Lung (tissue), 11 donors: ENCODE measurements at regions not wholly inside any gene's neighbourhood (a gene's known extent, or its start where the extent isn't known, plus 50 kb on each side); places are given as distances from the start of the nearest gene placed in this dataset.
A peak's percentile ranks its signal among the peaks of the same experiment; 100 is the strongest.

Experiments used
- ATAC-seq: fragments of 200-7000 bp; cut with Tn5 transposase; one replicate; pipeline ENCODE4 v1.9.1; 2020; ENCODE audit warnings: moderate number of reproducible peaks; ENCODE audit not compliant: insufficient read depth, low FRiP score
- DNase-seq, 3 donors: peaks; one replicate each; pipeline ENCODE4 v3.0.0-alpha.2; 2013 to 2017
- H3K27ac ChIP-seq, 2 donors: one replicate each; pipeline ENCODE4 v1.5.1; 2013; ENCODE audit warnings: mild to moderate bottlenecking in 2 of 2, moderate library complexity in 2 of 2, control low read depth in 1 of 2, inconsistent platforms in 1 of 2, low read depth in 1 of 2, low read length in 1 of 2
- H3K27me3 ChIP-seq, 3 donors: one replicate each; pipeline ENCODE4 v1.5.1; 2013; ENCODE audit warnings: low read length in 2 of 3; ENCODE audit not compliant: control insufficient read depth in 3 of 3, insufficient read depth in 3 of 3
- H3K36me3 ChIP-seq, 4 donors: one replicate each; pipeline ENCODE4 v1.5.1; 2013; ENCODE audit warnings: low read length in 4 of 4, mild to moderate bottlenecking in 1 of 4, moderate library complexity in 1 of 4; ENCODE audit not compliant: control insufficient read depth in 4 of 4, insufficient read depth in 4 of 4
- H3K4me1 ChIP-seq, 5 donors: one replicate each; pipeline ENCODE4 v1.5.1; 2013; ENCODE audit warnings: low read length in 5 of 5, mild to moderate bottlenecking in 2 of 5, moderate library complexity in 1 of 5; ENCODE audit not compliant: control insufficient read depth in 5 of 5, insufficient read depth in 5 of 5
- H3K4me3 ChIP-seq: one replicate; pipeline ENCODE4 v1.5.1; 2013; ENCODE audit warnings: mild to moderate bottlenecking, control low read depth, moderate library complexity
- H3K9ac ChIP-seq, 2 donors: one replicate each; pipeline ENCODE4 v1.5.1; 2013; ENCODE audit warnings: low read length in 2 of 2, control low read depth in 1 of 2; ENCODE audit not compliant: insufficient read depth in 1 of 2
- H3K9me3 ChIP-seq, 4 donors: one replicate each; pipeline ENCODE4 v1.5.1; 2013; ENCODE audit warnings: low read length in 3 of 4, mild to moderate bottlenecking in 1 of 4, moderate library complexity in 1 of 4; ENCODE audit not compliant: control insufficient read depth in 4 of 4, insufficient read depth in 3 of 4
- WGBS, 2 donors: extraction: QIAGEN DNeasy Blood & Tissue Kit; methylation state at CpG; one replicate each; pipeline ENCODE4 v1.1.7; 2013; 5-methylcytosine and 5-hydroxymethylcytosine counted together
- TF ChIP-seq, protein P1 (sequence below): IDR thresholded peaks from 2 replicates; pipeline ENCODE4 v1.5.1; 2012; ENCODE audit warnings: mild to moderate bottlenecking; ENCODE audit errors: control extremely low read depth, extremely low read depth
- donor health status: control.
- donor health status: control.
- donor health status: Bipolar disorder and iron deficiency.
- donor health status: healthy.
- donor health status: DM: yes; HTN: yes; CAD: no.

DNA sequence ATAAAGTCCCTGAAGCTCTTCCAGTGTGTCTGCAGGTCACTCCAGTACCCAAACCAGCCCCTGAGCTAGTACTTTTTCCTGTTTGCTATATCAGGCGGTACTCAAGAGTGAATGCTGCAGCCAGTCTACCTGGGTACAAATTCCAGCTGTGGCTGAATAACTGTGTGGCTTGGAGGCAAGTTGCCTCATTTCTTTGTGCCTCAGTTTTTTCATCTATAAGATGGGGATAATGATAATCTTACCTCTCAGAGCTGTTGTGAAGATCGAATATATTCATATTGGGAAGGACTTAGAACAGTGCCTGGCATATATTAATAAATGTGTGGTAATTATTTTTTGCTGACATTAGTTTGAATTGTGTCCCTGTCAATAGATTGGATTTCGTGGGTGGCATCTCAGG lies 191.2 kb downstream of the WDR11 start:
- Histone ChIP-seq H3K27ac (no peak overlapping the region), H3K4me3 (no peak overlapping the region), H3K9ac (no peak overlapping the region), H3K4me1 (peaks cover 0 to 8% (median 0%) of the 10 kb centered on the region in 5 donors), H3K9me3 (no peaks in the 10 kb centered on the region), H3K27me3 (no peaks in the 10 kb centered on the region), H3K36me3 (no peaks in the 10 kb centered on the region)
- TF ChIP-seq, protein P1, sequence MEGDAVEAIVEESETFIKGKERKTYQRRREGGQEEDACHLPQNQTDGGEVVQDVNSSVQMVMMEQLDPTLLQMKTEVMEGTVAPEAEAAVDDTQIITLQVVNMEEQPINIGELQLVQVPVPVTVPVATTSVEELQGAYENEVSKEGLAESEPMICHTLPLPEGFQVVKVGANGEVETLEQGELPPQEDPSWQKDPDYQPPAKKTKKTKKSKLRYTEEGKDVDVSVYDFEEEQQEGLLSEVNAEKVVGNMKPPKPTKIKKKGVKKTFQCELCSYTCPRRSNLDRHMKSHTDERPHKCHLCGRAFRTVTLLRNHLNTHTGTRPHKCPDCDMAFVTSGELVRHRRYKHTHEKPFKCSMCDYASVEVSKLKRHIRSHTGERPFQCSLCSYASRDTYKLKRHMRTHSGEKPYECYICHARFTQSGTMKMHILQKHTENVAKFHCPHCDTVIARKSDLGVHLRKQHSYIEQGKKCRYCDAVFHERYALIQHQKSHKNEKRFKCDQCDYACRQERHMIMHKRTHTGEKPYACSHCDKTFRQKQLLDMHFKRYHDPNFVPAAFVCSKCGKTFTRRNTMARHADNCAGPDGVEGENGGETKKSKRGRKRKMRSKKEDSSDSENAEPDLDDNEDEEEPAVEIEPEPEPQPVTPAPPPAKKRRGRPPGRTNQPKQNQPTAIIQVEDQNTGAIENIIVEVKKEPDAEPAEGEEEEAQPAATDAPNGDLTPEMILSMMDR, result no peak
- no peak for ATAC-seq
- 87 to 92% methylated on average over 3 of the region's 3 CpGs for WGBS, 2 donors
- no peak for DNase-seq

DNA sequence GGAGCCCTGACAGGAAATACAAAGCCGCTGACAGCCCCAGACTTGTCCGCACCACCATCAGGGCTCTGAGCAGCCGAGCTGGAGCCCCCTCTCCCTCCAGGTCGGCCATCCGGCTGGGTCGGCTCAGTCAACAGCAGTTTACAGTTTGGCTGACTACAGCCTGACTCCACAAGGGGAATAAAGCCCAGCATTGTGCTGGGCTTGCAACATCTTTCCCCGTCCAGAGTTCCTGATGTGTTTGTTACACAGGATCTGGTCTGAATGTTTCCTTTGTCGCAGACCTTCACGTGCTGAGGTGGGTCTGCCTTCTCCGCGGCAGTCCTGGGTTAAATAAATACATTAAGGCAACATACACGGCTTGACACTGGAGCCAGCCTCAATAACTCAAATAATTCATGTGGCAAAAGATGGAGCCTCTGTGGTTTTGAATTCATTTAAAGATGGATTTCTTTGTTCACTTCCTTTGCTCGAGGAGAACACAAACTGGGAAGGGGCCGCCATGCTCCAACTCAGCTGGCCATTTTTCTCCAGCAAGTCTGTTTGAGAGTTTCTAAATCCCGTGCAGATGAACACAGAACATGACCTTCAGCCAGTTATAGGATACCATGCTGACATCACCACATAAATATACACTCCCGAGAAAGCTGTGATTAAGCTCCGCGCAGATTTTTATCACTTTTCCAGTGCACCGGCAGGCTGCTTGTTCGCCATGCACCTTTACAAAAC lies 192.1 kb downstream of the WDR11 start:
- peak in 2 of 3 donors; percentile 27 to 68 for DNase-seq
- Histone ChIP-seq H3K27me3 (no peaks in the 10 kb centered on the region), H3K9me3 (no peaks in the 10 kb centered on the region), H3K4me3 (no peak overlapping the region), H3K36me3 (no peaks in the 10 kb centered on the region), H3K9ac (no peak overlapping the region), H3K4me1 (peaks cover 0 to 8% (median 0%) of the 10 kb centered on the region in 5 donors), H3K27ac (no peak overlapping the region)
- TF ChIP-seq, protein P1, result no peak
- ATAC-seq, result no peak
- WGBS, 2 donors, result 67 to 81% methylated on average over 20 of the region's 20 CpGs

DNA sequence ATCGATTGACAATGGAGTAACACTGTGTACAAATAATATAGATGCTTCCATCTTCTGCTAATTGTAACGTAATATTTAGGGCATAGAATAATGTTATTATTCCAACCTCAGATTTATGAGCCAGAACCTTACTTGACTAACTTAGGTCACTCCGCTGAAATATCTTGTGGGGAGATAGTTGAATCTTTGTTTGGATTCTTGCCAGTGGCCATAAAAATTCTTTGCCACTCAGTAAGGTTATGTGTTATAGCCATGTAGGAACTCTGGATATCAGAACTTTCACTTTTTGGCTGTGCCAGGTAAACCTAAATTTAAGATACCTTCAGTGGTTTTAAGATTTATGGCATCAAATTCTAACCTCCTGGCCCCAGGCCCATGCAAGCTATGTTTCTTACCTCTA lies 197.6 kb downstream of the WDR11 start:
- no peaks in the 10 kb centered on the region for H3K27me3 ChIP-seq
- no peaks in the 10 kb centered on the region for H3K36me3 ChIP-seq
- DNase-seq (no peak), ATAC-seq (no peak)
- no peak overlapping the region for H3K27ac ChIP-seq
- WGBS, 2 donors, result 77 to 86% methylated on average over 3 of the region's 3 CpGs
- TF ChIP-seq, protein P1, result no peak
- no peak overlapping the region for H3K9ac ChIP-seq
- H3K4me1 ChIP-seq, result peaks cover 0 to 13% (median 0%) of the 10 kb centered on the region in 5 donors
- no peaks in the 10 kb centered on the region for H3K9me3 ChIP-seq
- no peak overlapping the region for H3K4me3 ChIP-seq

DNA sequence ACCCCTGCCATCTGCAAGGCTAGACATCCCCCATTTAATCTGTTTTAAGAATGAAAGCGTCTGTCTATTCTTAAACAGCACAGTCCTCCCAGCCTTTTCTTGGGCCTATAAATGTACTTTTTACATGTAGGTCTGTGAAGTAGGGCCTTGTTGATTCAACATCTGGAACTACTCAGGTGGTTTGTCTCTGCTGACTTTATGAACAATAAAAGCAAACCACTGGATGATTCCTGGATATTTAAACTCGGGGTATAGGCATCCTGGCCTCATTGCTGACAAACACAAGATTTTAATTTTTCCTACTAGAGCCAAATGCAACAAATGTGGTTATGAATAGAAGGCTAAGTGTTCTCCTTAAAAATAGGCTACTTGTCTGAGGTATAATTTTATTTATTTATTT lies 198.3 kb downstream of the WDR11 start:
- no peaks in the 10 kb centered on the region for H3K9me3 ChIP-seq
- WGBS, 2 donors, result 85 to 87% methylated on average over 2 of the region's 2 CpGs
- ATAC-seq (no peak), DNase-seq (no peak)
- H3K36me3 ChIP-seq, result no peaks in the 10 kb centered on the region
- peaks cover 0 to 13% (median 0%) of the 10 kb centered on the region in 5 donors for H3K4me1 ChIP-seq
- no peak overlapping the region for H3K4me3 ChIP-seq
- H3K27me3 ChIP-seq, result no peaks in the 10 kb centered on the region
- H3K9ac ChIP-seq, result no peak overlapping the region
- TF ChIP-seq, protein P1, result no peak
- H3K27ac ChIP-seq, result no peak overlapping the region
